HFFc6 (cell line): ENCODE measurements at regions not wholly inside any gene's neighbourhood (a gene's known extent, or its start where the extent isn't known, plus 50 kb on each side); places are given as distances from the start of the nearest gene placed in this dataset.
A peak's percentile ranks its signal among the peaks of the same experiment; 100 is the strongest.

Experiments used
- DNase-seq: peaks from one replicate; pipeline ENCODE4 v3.0.0-alpha.2; 2018
- H3K27ac Mint-ChIP-seq: 2 replicates; pipeline ENCODE4 v1.8.0; 2020; ENCODE audit warnings: mild to moderate bottlenecking, mixed read lengths
- H3K27me3 Mint-ChIP-seq: 2 replicates; pipeline ENCODE4 v1.8.0; 2021; ENCODE audit warnings: mild to moderate bottlenecking, moderate library complexity, mixed read lengths; ENCODE audit not compliant: insufficient read depth
- H3K36me3 Mint-ChIP-seq: 2 replicates; pipeline ENCODE4 v1.8.0; 2021; ENCODE audit warnings: low read depth, mixed read lengths
- H3K4me1 Mint-ChIP-seq: 2 replicates; pipeline ENCODE4 v1.8.0; 2020; ENCODE audit warnings: low read depth, mixed read lengths
- H3K4me3 Mint-ChIP-seq: 2 replicates; pipeline ENCODE4 v1.8.0; 2020; ENCODE audit warnings: mild to moderate bottlenecking, moderate library complexity, mixed read lengths
- H3K9me3 Mint-ChIP-seq: 2 replicates; pipeline ENCODE4 v1.8.0; 2020; ENCODE audit warnings: mild to moderate bottlenecking, mixed read lengths
- CTCF ChIP-seq: fragments of 200-600 bp; sonication (generic); IDR thresholded peaks from 2 replicates; pipeline ENCODE4 v1.5.0; 2021; ENCODE audit warnings: antibody characterized with exemption, mild to moderate bottlenecking

- Mint-ChIP-seq H3K36me3 (no peaks in the 10 kb centered on the region), H3K4me3 (no peak overlapping the region), H3K27ac (peak overlapping the region; percentile 14; the same call in 1 of the 2 replicates), H3K9me3 (no peaks in the 10 kb centered on the region), H3K4me1 (peaks cover 15% of the 10 kb centered on the region), H3K27me3 (no peaks in the 10 kb centered on the region; the same call in 1 of the 2 replicates)
- peak; percentile 5 for DNase-seq
- no peak for TF ChIP-seq CTCF
Measured at GRCh38 chr5:111968459-111968858, 211.5 kb upstream of the NREP start.

DNA sequence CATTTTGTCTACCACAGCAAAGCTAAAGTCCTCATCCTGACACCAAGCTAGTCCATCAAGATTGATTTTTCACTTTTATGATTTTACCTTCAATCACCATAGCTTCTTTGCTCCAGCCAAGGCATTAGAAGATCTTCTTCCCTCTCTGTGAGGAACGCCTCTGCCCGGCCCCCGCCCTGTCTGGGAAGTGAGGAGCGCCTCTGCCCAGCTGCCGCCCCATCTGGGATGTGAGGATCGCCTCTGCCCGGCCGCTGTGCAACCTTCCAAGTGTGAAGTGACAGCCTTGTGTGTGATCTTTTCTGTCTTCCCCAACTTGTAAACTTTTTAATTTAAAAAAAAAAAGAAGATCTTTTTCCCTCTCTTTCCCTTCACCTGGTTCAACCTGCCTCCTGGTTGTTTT, 210.5 kb upstream of the NREP start:
- Mint-ChIP-seq H3K4me1 (peaks cover 14% of the 10 kb centered on the region), H3K9me3 (no peaks in the 10 kb centered on the region), H3K27me3 (no peaks in the 10 kb centered on the region; the same call in 1 of the 2 replicates), H3K27ac (no peak overlapping the region), H3K36me3 (peaks cover 4% of the 10 kb centered on the region), H3K4me3 (no peak overlapping the region)
- no peak for TF ChIP-seq CTCF
- DNase-seq = no peak

GRCh38 chr5:111966290-111966689, 209.3 kb upstream of the NREP start:
- H3K36me3 Mint-ChIP-seq = peaks cover 9% of the 10 kb centered on the region
- no peaks in the 10 kb centered on the region; the same call in 1 of the 2 replicates for H3K27me3 Mint-ChIP-seq
- TF ChIP-seq CTCF = no peak
- H3K4me3 Mint-ChIP-seq = no peak overlapping the region
- H3K27ac Mint-ChIP-seq = no peak overlapping the region
- DNase-seq = no peak
- H3K4me1 Mint-ChIP-seq = peaks cover 26% of the 10 kb centered on the region
- H3K9me3 Mint-ChIP-seq = no peaks in the 10 kb centered on the region

DNA sequence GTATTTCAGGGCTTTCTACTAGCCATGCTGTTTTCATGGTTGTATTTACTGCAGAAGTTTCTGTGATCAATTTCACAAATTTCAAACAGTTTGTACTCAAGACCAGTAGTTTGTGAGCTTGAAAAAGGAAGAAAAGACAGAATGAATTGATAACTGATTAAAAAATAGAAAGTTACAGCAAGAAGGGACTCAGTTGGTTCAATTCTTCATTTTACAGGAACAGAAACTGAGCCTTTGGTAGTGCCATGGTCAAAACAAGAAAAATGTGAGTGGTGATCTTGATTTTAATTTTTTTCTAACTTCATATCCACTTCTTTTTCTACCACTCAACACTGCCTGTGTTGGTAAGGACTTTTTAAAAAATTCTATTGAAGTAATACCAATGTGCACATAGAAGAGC, 206.6 kb upstream of the NREP start:
- H3K27me3 Mint-ChIP-seq = no peaks in the 10 kb centered on the region
- TF ChIP-seq CTCF = no peak
- peaks cover 9% of the 10 kb centered on the region for H3K36me3 Mint-ChIP-seq
- no peak for DNase-seq
- no peaks in the 10 kb centered on the region for H3K9me3 Mint-ChIP-seq
- H3K27ac Mint-ChIP-seq = no peak overlapping the region
- no peak overlapping the region for H3K4me3 Mint-ChIP-seq
- H3K4me1 Mint-ChIP-seq = peaks cover 40% of the 10 kb centered on the region

DNA sequence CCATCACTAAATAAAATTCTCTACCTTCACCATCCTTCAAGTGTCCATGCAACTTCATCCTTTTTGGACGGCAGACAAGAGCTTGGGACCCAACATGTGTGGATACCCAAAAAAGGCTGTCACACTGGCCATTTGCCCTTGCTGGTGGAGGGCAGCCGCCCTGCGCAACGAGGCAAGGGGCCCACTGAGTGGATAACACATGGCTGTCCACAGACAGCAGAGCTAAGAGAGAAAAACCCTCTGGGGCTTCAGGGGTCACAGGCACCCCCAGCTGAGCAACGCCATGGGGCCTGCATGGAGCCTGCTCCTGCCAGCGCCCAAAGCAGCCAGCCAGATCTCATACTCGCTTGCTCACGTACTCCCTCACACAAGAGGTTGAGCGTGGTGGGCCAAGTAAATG, 205.9 kb upstream of the NREP start:
- no peak for DNase-seq
- Mint-ChIP-seq H3K4me3 (no peak overlapping the region), H3K4me1 (peaks cover 34% of the 10 kb centered on the region), H3K27ac (no peak overlapping the region), H3K27me3 (no peaks in the 10 kb centered on the region), H3K9me3 (no peaks in the 10 kb centered on the region), H3K36me3 (peaks cover 9% of the 10 kb centered on the region)
- no peak for TF ChIP-seq CTCF

DNA sequence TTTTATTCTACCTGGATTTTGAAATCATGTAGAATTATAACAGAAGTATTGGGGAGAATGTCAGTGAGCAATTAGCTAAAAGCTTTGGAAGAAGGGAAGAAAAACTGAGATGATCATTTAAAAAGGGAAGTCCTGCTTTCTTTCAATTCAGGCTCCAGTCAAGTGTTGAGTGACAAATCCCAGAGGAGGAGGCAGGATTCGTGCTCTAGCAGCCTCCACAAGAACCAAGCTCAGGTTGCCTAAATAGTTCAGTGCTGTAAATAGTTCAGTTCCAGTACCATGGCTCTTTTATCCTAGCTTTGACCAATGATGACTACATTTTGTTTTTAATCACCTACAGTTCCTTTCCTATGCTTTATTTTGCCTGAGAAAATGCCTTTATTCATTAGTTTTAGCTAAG, 204.9 kb upstream of the NREP start:
- Mint-ChIP-seq H3K27ac (peak overlapping the region; percentile 42; the same call in 1 of the 2 replicates), H3K27me3 (no peaks in the 10 kb centered on the region), H3K36me3 (peaks cover 9% of the 10 kb centered on the region), H3K4me1 (peaks cover 34% of the 10 kb centered on the region), H3K4me3 (no peak overlapping the region), H3K9me3 (no peaks in the 10 kb centered on the region)
- no peak for DNase-seq
- no peak for TF ChIP-seq CTCF
